ENCODE measurements at regions not wholly inside any gene's neighbourhood (a gene's known extent, or its start where the extent isn't known, plus 50 kb on each side); places are given as distances from the start of the nearest gene placed in this dataset.
A peak's percentile ranks its signal among the peaks of the same experiment; 100 is the strongest.
"Not testable (repeated sequence)": the region's sequence is repeated elsewhere in the genome, so short reads cannot be mapped to it uniquely, and the experiment has no call there.

GRCh38 chr13:42398533-42398932, 126.6 kb downstream of the AKAP11 start:
- DNase-seq (no peak), ATAC-seq (no peak)

GRCh38 chr13:42400188-42400833, 128.4 kb downstream of the AKAP11 start:
- no peak for DNase-seq
- ATAC-seq: no peak

DNA sequence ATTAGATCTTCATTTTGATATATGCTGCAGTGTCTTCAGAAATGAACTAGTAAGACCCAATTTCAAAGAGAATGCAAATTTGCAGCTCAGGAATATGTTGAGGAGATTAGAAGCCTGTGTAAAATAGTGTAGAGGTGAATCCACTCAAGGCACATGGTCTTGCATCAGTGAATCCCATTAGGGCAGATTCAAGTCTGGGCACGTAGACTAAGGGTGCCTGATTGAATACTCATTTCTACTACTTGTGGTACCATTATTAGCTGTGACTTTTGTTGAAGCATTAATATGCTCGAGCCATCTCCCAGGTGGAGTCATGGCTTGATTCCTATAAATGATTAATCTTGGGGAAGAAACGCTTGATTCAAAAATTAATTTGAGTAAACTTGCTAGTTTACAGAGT, 129.4 kb downstream of the AKAP11 start:
- DNase-seq (no peak), ATAC-seq (no peak)

GRCh38 chr13:42405665-42406390, 133.9 kb downstream of the AKAP11 start:
- peak; percentile 85 for ATAC-seq
- DNase-seq: peak; percentile 75

- DNase-seq (no peak), ATAC-seq (no peak)
These were observed 137.1 kb downstream of the AKAP11 start for GRCh38 chr13:42409075-42409474.

DNA sequence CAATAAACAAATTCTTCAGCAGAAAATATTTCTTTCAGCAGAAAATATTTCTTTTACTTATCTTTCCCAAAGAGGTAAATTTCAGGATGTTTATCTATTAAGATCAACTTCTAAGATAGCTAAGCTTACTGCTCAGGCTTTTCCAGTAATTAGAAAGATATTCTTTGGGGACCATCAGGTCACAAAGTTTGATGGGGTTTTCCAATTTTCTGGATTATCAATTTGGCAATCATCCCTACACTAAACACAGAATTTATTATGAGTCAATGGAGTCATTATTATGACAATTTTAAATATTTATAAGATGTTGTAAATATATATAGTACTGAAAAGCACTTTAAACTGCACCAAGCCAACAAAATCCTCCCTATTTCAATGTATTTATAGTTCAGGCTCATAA, 137.6 kb downstream of the AKAP11 start:
- DNase-seq (no peak), ATAC-seq (no peak)

GRCh38 chr13:42412812-42413483, 141.0 kb downstream of the AKAP11 start:
- ATAC-seq: peak; percentile 41
- no peak for DNase-seq

DNA sequence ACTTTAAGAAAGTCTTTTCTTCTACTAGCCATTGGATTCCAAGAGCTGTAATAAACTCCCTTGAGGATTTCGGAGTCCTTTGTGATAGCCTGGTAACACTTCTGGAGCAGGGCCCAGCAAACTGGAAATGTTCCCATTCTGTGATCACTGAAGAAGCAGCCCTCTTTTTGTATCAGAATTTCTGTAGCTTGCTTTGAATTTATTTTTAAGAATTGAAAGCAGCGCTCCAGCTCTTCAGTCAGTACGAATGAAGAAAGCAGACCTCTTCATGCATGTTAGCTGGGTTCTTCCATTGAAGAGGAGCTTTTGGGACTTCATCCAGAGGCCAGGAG, 141.5 kb downstream of the AKAP11 start:
- ATAC-seq: no peak
- no peak for DNase-seq

DNA sequence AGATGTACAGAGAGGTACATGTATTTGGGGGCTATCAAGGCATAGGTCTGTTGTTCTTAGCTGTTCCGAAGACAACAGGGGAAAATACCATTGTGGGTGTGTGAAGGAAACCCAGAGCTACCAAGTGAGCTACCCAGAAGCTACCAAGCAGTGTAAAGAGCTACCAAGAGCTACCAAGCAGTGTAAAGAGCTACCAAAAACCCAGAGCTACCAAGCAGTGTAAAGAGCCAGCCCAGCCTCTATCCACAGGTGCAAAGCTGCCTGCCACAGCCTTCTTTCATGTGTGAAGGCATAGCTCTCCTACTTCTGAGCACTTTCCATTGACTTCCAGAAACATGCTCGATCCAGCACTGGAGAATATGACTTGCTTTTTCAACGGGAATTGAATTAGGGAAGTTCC, 145.7 kb downstream of the AKAP11 start:
- no peak for DNase-seq
- ATAC-seq: peak; percentile 37

GRCh38 chr13:42418184-42418583, 146.2 kb downstream of the AKAP11 start:
- DNase-seq (no peak), ATAC-seq (peak; percentile 56)

- ATAC-seq (peak; percentile 85), DNase-seq (peak; percentile 71)
These were observed 148.4 kb downstream of the AKAP11 start for GRCh38 chr13:42420304-42420703.

- no peak for ATAC-seq
- no peak for DNase-seq
These were observed 150.7 kb downstream of the AKAP11 start for GRCh38 chr13:42422681-42423080.

- no peak for DNase-seq
- no peak for ATAC-seq
These were observed 149.8 kb upstream of the TNFSF11 start for GRCh38 chr13:42424182-42424581.

- no peak for ATAC-seq
- no peak for DNase-seq
These were observed 128.6 kb upstream of the TNFSF11 start for GRCh38 chr13:42445354-42445753.

DNA sequence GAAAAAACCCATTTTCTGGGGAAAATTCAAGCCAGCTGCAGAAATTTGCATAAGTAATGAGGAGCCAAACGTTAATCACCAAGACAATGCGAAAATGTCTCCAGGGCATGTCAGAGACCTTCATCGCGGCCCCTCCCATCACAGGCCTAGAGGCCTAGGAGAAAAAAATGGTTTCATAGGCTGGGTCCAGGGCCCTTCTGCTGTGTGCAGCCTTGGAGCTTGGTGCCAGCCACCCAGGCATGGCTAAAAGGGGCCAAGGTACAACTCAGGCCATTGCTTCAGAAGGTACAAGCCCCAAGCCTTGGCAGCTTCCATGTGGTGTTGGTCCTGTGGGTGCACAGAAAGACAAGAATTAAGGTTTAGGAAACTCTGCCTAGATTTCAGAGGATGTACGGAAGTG, 127.4 kb upstream of the TNFSF11 start:
- ATAC-seq, DNase-seq: not testable (repeated sequence)

DNA sequence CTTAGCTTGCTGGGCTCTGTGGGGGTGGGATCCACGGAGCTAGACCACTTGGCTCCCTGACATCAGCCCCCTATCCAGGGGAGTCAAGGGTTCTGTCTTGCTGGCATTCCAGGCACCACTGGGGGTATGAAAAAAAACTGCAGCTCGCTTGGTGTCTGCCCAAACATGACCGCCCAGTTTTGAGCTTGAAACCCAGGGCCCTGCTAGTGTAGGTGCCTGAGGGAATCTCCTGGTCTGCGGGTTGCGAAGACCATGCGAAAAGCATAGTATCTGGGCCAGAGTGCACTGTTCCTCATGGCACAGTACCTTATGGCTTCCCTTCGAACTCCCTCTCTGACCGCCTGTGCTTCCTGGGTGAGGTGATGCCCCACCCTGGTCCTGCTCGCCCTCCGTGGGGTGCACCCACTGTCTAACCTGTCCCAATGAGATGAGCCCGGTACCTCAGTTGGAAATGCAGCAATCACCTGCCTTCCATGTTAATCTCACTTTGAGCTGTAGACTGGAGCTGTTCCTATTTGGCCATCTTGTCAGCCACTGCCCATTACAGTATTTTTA, 120.8 kb upstream of the TNFSF11 start:
- DNase-seq: no peak
- ATAC-seq: no peak

DNA sequence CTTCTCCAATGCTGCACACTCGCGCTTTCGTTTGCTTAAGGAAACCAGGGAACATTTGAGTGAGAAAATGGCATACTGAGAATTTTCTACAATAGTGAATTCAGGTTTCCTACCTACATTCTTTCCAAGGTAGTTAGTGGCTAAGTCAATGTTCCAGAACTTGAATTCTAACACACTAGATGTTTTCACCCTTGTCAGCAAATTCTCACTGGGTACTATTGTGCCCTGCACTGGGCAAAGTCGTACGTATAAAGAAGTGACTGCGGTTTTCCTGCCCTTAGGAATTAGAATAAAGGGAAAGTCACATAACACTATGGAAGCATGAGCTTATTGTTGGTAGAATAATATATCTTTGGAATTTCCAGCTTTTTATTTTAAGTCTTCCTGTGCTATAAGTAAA, 119.2 kb upstream of the TNFSF11 start:
- no peak for ATAC-seq
- DNase-seq: no peak

GRCh38 chr13:42458193-42458592, 115.8 kb upstream of the TNFSF11 start:
- DNase-seq (no peak), ATAC-seq (no peak)

- no peak for ATAC-seq
These were observed 107.8 kb upstream of the TNFSF11 start for GRCh38 chr13:42466123-42466522.

DNA sequence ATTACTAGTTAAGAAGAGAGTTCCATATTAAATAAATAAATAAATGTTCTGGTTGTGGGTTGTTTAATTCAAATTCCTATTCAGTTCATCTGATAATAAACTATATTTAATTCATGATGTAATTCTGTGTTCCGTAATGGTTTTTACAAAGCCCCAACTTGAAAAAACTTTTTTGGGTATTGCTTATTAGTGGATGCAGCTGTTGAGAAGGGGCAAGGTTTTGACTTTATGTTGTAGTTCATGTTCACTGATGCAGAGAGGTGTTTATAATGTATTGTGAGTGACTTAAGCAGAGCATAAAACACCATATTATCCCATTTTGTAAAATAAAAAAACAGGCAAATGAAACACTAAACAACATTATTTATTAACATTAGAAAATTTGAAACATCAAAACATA, 107.3 kb upstream of the TNFSF11 start:
- no peak for ATAC-seq
- DNase-seq: no peak

More at GRCh38 chr13:42466123-42466522, 107.8 kb upstream of the TNFSF11 start:
- no peak for DNase-seq

DNA sequence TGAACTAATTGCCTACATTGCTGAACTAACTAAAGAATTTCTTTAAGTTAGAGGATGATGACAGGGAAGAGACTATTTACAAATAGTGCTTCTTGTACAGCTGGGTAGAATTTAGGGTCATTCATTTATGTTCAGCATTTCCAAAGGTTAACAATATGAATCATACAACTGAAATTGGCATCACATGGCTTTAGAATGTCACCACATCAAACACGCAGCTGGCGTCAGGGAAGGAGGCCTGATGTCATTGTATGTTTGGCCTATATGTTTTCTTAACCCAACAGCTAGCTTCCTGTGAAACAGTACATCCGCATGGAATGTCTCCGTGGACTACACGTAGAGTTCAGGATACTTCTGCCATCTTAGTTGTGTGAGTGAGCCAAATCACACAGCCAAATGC, 99.0 kb upstream of the TNFSF11 start:
- ATAC-seq (peak; percentile 85), DNase-seq (peak; percentile 64)

GRCh38 chr13:42477596-42478190, 96.3 kb upstream of the TNFSF11 start:
- no peak for ATAC-seq
- DNase-seq: no peak

Measured in stimulated activated naive CD8-positive, alpha-beta T cell treated with anti-CD3 and anti-CD28 coated beads, Interleukin-15, Interleukin-2, amounts not matched to agents 100 U/mL and 50 U/mL, for 24 hours (primary cell).